ENCODE measurements at regions not wholly inside any gene's neighbourhood (a gene's known extent, or its start where the extent isn't known, plus 50 kb on each side); places are given as distances from the start of the nearest gene placed in this dataset.

- no peak for TF ChIP-seq CTCF (IDR thresholded peaks at IDR 0.05; ENCODE audit: low read depth, low read length)
- no peak overlapping the region for H3K4me3 ChIP-seq (replicated peaks in 1 of 2; ENCODE audit: low read depth in 2 of 2, low read length in 2 of 2)
- DNase-seq (ENCODE audit: low read depth in 2 of 2), result no peak
Observed at GRCh38 chr4:10167201-10167600, 50.6 kb upstream of the WDR1 start.
